ENCODE measurements at regions not wholly inside any gene's neighbourhood (a gene's known extent, or its start where the extent isn't known, plus 50 kb on each side); places are given as distances from the start of the nearest gene placed in this dataset.

- TF ChIP-seq SMAD3 (CRISPR knock-in tag; IDR thresholded peaks at IDR 0.05), result no peak
- no peak for TF ChIP-seq ZC3H13 (CRISPR knock-in tag; IDR thresholded peaks at IDR 0.05)
- no peak for TF ChIP-seq SNAPC5 (CRISPR knock-in tag; IDR thresholded peaks at IDR 0.05; ENCODE audit: borderline replicate concordance)
- no peak for TF ChIP-seq FOXP4 (CRISPR knock-in tag; IDR thresholded peaks at IDR 0.05)
- TF ChIP-seq EZH2 (conservative IDR thresholded peaks at IDR 0.05; ENCODE audit: low read depth, low read length), result no peak
- TF ChIP-seq UBTF (CRISPR knock-in tag; IDR thresholded peaks at IDR 0.05), result no peak
- no peak for TF ChIP-seq MXI1 (IDR thresholded peaks at IDR 0.05; ENCODE audit: borderline replicate concordance, low read depth, low read length)
- TF ChIP-seq ZFY (CRISPR knock-in tag; IDR thresholded peaks at IDR 0.05), result no peak
- no peak for TF ChIP-seq RELA (CRISPR knock-in tag; IDR thresholded peaks at IDR 0.05)
- no peak for TF ChIP-seq ZNF274 (CRISPR knock-in tag; IDR thresholded peaks at IDR 0.05)
Observed at GRCh38 chr6:137964876-137965275, 97.8 kb downstream of the TNFAIP3 start.
